ENCODE measurements at regions not wholly inside any gene's neighbourhood (a gene's known extent, or its start where the extent isn't known, plus 50 kb on each side); places are given as distances from the start of the nearest gene placed in this dataset.

DNA sequence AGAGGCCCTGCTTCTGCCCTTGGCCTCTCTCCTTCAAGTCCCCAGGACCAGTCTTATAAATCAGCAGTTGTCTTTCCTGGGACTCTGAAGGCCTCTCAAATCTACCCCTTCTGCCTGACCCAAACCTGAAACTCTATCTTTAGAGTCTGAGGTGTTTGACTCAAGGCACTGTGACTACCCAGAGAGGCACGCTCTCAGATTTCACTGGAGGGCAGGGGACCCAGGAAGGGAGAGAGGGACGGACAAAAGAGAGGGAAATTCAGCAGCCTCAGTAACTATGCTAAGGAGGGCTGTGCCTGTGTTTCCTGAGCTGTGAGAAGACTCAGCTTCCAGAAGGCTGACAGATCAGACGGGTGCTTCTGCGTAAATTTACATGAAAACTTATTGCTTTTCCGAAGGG lies 217.8 kb downstream of the HAUS1 start:
- DNase-seq (ENCODE audit: low read depth), result peak; percentile 7

DNA sequence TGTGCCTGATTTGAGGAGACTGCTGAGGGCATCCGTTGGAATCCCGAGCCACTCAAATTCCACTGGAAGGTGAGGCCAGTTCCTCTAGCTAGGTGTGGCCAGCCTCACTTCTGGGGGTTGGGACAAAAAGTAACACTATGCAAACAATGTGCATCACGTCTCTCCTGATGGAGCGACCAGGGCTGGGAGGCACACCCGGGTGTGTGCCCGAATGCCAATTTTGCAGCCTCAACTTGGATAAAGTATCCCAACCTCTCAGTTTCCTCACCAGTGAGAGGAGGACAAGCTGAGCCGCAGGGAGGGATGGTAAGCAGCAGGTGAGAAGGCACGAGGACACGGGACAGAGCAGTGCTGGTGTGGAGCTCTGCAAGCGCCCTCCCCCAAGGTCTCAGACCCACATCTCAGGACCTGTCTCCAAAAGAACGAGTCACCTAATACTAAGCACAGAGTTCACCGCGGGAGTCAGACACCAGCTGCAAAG lies 218.3 kb downstream of the HAUS1 start:
- DNase-seq (ENCODE audit: low read depth), result peak; percentile 32

DNA sequence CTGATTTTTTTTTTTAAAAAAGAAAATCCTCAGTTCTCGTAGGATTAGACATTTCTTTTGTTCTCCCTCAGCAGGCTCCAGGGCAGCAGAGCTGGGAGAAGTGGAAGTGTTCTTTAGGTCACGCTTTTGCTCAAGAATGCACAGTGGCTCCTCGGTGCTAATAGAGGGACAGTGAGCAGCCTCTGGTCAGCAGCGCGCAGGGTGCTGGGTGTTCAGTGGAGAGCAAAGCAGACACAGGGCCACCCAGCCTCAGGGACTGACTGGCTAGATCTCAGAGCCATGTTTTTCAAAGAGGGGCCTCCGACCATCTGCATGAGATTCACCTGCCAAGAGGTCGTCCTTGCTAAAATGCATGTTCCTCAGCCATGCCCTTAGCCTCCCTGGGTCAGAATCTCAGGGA lies 218.8 kb downstream of the HAUS1 start:
- no peak for DNase-seq (ENCODE audit: low read depth)

DNA sequence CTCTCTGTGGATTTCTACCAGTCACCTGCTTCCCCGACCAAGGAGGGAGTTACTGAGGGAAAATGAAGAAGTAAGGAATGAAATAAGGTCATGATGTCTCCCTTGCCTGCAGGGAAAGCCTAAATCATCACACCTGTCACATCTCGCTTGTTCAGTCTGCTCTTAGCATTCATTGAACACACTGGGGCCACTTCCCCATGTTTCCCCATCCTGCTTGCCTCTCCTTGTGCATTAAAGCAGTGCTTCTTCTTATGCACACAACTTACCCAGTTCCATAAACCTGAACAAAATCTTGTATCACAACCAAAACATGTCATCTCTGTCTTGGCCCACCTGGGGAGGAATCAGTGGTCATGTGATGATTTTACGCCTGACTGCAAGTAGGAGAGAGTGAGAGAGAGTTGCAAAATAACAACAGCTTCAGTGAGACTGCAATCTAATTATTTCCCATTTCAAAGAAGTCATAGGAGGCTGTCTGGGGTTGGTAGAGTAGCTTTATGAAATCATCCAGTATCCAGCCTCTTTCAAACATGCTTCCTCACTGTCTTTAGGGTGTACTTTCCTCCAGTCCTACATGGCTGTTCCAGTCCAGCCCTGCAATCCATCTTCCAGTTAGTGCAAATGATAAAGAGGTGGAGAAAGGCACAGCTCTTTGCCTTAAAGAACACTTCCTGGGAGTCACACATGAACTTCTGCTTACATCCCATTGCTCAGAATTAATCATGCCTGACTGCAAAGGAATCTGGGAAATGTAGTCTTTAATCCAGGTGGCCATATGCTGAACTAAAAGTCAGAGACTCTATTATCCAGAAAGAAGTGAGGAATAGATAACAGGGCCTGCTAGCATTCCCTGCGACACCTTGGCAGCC lies 220.1 kb downstream of the HAUS1 start:
- peak; percentile 71 for DNase-seq (ENCODE audit: low read depth)

DNA sequence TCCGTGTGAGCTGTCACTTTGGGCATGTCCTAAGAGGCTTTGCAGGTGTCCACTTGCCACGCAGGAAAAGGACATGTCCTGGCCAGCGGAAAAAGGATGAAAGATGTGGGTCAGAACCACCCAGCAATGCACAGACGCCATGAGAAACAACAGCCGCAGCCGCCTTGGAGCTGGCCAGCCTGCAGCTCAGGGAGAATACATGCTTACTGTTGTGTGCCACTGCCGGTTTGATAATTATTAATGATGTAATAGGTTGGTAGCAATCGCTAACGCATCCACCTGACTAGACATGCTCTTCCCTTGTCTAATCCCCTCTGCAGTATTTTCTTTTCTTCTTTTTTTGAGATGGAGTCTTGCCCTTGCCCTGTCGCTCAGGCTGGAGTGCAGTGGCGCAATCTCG lies 221.7 kb downstream of the HAUS1 start:
- no peak for DNase-seq (ENCODE audit: low read depth)

DNA sequence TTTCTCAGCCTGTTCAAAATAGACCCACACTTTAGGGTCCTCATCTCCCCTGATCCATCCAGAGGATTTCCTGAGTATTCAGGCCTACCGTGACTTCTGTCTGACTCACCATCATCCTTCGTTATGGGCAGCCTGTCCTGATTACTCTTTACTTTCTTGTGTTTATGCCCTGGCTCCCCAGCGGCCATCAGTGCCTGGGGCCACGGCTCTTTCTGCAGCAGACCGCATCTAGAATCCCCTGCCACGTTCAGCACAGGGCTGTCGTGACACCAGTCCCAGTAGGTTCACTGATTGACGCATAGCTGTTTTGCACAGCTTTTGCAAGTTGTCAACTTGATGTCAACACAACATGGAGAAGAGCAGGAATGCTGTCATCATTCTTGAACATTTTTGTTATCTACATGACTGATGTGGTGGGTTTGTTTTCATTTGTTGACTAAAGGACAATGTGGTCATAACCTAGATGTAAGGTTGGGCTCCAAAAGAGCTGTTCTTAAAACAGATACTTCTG lies 225.6 kb downstream of the HAUS1 start:
- DNase-seq (ENCODE audit: low read depth), result peak; percentile 34

DNA sequence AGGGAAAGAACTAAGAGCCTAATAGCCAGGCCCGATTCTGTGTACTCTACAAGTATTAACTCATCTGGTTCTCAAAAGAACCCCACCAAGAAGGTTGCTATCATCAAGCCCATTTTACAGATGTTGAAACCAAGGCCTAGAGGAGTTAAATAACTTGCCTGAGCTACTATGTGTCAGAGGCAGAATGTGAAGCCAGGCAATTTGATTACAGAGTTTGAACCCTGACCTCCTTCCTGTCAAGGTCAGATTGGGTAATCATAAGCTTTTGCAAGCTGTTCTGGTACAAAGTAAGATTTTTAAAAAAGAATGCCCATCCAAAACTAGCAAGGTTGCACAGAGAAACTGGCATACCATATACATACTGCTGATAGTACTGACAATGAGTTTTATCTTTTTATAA lies 227.1 kb downstream of the HAUS1 start:
- DNase-seq (ENCODE audit: low read depth), result no peak

DNA sequence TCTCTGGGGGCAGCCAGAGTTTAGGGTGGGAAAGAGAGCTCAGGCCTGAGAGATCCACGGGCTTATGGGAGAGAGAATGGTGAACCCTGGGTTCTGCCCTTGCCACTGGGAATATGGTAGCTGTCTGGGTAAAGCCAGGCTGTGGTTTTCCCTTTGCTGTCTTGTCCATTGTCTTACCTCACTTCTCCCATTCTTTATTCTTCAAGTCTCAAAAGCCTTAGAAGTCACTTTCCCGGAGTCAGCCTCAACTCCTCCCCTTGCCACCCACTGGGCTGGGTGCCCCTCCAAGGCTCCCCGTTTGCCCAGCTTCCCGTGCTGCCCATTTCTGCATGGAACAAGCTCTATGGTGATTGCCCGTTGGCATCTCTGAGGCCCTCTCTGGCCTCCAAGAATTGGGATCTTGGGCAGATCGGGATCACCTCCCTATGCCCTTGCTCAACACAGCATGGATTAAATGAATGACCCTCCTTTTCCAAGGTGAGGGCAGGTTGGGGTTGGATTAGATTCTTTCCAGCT lies 228.2 kb downstream of the HAUS1 start:
- DNase-seq (ENCODE audit: low read depth), result no peak

DNA sequence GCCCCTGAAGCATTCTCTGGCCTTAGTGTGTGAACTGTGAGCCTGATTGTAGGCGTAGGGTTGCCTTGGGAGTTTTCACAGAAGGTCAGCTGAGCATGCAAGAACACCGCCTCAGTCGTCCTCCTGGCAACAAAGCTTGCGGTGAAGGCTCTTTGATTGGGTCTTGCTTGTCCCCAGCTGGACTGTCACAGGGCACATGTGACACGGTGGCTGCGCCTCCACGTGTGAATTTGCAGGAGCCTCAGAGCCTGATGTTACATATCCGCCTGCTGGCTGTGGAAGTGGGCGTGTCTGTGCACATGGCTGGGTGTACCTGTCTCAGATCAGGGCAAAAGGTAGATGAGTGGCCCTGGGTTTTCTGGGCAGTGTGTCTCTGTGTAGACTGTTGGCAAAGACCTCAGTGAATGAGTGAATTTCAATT lies 228.7 kb downstream of the HAUS1 start:
- no peak for DNase-seq (ENCODE audit: low read depth)

DNA sequence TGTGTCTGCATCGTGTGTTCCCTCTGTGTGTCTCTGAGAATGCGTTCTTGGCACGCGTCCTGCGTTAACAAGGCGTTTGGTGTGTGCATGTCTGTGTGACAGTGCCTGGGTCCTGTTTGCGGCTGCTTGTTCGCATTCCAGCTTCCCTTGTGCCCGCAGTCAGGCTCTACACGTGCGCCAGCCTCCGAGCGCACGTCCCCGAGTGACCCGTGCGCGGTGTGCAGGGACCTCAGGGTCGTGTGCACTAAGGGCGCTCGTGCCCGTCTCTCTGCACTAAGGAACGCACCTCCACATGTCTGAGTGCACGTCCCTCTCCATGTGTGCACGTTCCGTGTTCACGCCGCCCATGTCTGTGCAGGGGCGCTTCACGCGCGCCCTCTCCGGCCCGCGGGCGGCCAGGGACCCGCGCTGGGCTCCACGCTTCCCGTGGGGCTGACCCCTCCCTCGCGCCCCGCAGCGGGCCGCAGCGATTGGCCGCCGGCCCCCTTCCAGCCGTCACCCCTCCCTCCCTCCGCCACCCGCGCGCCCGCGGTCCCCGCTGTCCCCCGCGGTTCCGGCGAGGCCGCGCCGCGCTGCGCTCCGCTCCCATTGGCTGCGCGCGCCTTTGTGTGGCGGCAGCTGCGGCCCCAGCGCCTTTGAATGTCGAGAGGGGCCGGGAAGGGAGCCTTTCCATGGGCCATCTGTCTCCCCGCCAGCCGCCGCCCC lies 229.4 kb downstream of the HAUS1 start:
- DNase-seq (ENCODE audit: low read depth), result no peak

DNA sequence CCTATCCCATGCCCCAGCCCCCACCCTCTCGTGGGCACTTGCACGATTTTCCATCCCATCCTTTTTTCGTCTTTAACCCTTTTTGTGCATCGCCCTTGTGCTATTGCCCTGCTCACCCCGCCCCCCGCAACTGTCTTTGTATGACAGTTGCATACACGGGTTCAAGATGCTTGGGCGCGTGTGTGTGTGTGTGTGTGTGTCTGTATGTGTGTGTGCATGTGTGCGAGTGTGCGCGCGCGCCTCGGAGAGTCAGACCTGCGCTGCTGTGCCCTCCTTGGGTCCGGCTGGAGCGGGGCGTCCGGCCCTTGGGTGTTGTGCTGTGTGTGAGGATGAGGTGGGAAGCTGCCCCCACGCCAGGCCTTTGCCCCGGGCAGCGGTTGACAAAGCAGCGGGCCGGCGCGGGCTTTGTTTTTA lies 230.7 kb downstream of the HAUS1 start:
- DNase-seq (ENCODE audit: low read depth), result no peak

DNA sequence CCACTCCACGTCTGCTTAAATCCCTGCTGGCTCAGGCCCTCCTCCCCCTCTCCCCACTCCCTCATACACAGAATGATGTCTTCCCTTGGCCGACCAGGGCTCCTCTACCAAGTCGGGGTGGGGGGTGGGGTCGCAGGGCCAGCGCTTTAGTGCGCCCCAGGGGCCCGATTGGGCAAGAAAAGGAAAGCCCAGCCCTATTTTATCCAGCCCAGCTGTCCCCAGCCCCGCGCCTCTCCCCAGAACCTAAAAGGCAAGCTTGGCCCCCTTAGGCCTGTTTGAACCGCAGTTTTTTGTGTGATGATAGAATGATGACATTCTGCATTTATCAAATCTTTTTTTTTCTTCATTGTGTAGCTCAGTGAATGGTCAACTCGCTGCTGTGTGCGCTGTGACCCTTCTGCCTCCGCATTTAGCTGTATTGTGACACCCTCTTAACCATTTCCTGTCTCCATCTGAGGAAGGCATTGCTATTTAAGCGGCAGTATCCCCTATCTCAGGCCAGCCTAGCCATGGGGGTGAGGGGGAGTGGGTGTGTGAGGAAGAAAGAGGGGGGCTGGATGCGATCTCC lies 231.4 kb downstream of the HAUS1 start:
- no peak for DNase-seq (ENCODE audit: low read depth)

DNA sequence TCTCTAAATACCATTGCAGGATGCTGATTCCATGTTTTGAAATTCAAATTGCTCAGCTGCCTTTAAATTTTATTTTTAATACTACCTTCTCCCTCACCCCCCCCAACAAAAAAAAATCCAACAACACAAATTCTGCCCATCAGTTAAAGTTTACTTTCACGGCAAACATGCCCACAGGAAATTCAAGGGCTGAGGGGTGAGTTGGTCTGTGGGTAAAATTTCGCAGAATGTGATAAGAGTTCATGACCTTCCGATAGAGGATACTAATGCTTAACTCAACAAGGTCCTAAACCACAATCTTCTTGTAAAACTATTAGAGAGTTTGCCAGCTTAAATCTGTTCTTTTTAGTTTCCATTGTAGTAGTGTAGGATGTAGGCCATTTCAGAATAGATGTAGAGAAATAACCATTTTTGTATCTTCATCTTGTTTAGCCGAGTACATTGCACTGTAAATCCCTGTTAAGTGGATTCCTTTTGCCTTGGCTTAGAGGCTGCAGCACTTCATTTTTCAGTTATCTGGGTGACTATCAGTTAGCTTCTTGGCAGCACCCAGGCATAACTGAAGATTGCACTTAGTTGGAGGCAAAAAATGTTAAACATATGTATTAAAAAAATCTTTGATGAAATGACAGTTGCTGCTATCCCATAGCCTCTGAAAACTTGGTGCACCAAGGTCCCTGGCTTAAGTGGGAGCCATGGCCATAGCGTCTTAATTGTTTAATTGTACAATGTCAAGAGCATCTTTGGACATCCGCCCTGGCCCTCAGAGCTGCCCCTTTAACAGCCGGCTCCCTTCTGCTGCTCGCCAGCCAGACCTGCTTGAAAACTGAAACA lies 232.3 kb downstream of the HAUS1 start:
- no peak for DNase-seq (ENCODE audit: low read depth)

DNA sequence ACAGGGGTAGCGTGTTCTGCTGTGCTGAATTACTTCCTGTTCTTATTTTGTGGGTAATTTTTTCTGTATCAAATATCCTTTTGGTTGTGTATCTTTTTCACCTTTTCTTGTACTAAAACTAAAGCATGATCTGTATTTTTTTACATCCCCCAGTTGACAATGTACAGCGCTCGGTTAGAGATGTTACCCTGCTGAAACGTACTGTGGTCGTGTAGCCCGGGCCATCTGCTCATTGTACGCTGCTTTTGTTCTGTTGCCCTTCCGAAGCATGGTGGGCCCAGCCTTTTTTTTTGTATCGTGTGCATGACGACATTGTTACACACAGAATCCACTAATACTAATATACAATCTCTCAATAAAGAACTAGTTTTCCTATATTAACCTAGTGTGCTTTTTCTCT lies 233.1 kb downstream of the HAUS1 start:
- DNase-seq (ENCODE audit: low read depth), result no peak

DNA sequence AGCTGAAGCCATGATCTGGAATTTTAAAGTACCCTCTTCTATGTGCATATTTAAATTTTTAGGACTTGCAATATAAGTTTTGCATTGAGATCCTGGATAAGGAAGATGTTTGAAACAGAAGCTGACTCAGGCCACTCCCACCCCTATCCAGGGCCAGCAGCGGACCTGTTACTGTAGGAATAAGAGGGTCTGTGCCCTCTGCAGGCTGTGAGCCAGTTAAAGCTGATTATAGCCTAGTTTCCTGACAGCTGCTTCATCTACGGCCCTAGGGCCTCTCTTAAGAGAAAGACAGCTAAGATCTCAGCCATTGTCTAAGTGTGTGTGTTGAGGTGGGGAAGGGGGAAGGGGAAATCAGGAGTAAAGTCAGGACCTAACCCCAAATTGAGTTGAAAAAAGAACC lies 234.0 kb downstream of the HAUS1 start:
- DNase-seq (ENCODE audit: low read depth), result no peak

DNA sequence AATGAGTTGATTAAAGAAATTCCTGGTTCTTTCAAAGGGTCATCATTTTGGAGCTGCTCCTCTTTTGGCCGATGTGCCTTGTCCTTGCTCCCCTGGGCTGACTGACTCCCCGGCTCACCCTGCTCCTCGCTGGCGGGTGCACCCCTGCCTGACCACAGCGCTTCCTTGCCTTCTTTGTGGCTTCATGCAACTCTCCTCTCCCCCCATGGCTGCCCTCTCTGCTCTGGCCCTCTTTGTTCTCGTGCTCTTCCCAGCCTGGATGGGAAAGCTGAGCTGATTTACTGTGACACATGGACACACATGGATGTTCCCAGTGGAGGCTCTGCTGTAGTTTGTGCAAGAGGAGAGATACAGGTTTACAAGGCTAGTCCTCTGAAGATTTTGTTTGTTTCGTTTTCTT lies 234.6 kb downstream of the HAUS1 start:
- no peak for DNase-seq (ENCODE audit: low read depth)

DNA sequence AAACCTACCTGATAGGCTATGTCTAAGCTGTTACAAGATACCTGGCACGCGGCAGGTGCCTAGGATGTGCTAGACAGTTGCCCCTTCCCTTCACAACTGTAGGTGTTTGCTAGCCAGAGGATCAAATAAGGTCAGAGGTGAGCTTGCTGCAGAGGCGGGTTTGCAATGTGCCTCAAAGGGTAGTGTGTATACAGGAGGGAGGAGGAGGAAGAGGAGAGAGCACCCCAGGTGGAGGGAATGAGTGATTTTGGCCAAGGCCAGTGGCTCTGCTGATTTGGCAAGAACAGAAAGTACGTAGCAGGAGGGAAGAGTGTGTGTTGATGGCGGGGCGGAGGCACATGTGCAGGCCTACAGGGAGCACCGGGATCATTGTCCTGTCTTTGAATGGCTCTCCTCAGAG lies 236.5 kb downstream of the HAUS1 start:
- DNase-seq (ENCODE audit: low read depth), result no peak

DNA sequence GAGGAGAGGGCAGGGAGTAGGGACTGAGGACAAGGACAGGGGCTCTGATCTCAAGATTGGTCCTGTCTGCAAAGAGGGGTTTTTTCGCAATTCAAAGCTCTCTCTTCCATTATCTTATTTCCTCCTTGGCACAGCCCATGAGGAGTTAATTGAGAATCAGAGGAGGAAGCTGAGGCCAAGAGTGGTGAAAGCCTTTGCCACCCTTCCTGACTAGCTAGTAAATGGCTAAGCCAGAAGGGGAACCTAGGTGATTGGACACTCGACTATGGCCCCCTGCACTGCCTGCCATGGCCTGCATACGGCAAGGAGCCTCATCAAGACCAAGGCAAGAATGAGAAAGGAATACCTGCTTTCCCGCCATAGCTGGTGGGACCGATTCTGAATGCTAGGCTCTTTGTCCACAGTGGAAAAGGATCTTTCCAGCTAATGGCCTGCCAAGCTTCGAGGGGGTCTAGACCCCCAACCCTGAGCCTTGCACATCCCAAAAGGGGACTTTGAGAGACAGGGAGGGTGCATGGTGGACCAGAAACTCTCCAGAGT lies 237.9 kb downstream of the HAUS1 start:
- no peak for DNase-seq (ENCODE audit: low read depth)

DNA sequence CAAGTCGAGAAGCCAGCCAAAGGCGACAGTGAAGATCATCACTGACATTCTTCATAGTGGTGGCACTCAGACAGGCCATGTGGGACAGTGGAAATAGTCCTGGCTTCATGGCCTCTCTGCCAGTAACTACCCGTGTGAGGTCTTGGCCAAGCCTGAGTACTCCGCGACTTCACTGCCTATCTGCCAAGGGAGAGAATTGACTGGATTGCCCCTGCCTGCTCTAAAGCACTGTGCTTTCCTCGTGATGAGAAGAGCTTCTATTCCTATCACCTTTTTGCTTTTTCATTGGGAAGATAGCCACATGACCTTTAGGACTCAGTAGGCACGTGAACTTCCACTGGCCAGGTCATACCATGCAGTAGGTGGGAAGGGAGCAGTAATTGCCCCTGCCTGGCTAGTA lies 239.3 kb downstream of the HAUS1 start:
- DNase-seq (ENCODE audit: low read depth), result no peak

DNA sequence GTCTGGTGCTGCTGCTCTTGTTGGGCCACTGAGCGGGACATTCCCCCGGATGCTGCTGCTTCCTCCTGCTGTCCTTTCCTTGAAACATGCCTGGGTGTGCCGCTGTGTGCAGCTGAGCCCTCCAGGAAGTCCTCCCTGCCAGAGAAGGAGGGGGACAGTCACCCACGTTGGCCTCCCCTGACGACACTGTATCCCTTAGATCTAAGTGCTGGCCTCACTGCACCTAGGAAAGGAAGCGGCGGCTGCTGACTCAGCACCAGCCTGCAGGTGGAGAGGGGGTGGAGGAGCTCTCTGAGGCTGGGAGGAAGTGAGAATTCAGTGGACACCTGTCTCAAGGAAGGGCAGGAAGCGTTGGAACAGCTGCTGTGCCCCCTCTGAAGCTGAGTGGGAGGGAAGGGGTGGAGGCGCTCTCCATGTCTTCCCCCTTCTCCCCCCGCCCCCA lies 239.8 kb downstream of the HAUS1 start:
- DNase-seq (ENCODE audit: low read depth), result peak; percentile 38
